NOMO-1 treated with DMSO at 0.1 percent for 48 hours (cell line): ENCODE measurements at regions not wholly inside any gene's neighbourhood (a gene's known extent, or its start where the extent isn't known, plus 50 kb on each side); places are given as distances from the start of the nearest gene placed in this dataset.

Experiments
- DNase-seq: peaks from one replicate; lab custom pipeline; 2025; ENCODE audit not compliant: unreplicated experiment; lab: John Stamatoyannopoulos, UW

- DNase-seq, result no peak
Measured at GRCh38 chr16:6616746-6617145, 715.9 kb upstream of the RBFOX1 start.

GRCh38 chr16:6615636-6616035 is 717.0 kb upstream of the RBFOX1 start:
- no peak for DNase-seq

- no peak for DNase-seq
Measured at GRCh38 chr16:6611535-6611934, 721.1 kb upstream of the RBFOX1 start.

- no peak for DNase-seq
Measured at GRCh38 chr16:6605490-6605889, 727.2 kb upstream of the RBFOX1 start.

- DNase-seq, result no peak
Measured at GRCh38 chr16:6603780-6604325, 728.8 kb upstream of the RBFOX1 start.

- no peak for DNase-seq
Measured at GRCh38 chr16:6602405-6602804, 730.2 kb upstream of the RBFOX1 start.

- no peak for DNase-seq
Measured at GRCh38 chr16:6600167-6600566, 732.5 kb upstream of the RBFOX1 start.

GRCh38 chr16:6593799-6594198 is 738.8 kb upstream of the RBFOX1 start:
- no peak for DNase-seq

GRCh38 chr16:6576606-6577005 is 756.0 kb upstream of the RBFOX1 start:
- no peak for DNase-seq

- no peak for DNase-seq
Measured at GRCh38 chr16:6576113-6576512, 756.5 kb upstream of the RBFOX1 start.

- DNase-seq, result no peak
Measured at GRCh38 chr16:6574146-6574545, 758.5 kb upstream of the RBFOX1 start.

GRCh38 chr16:6573577-6573976 is 759.1 kb upstream of the RBFOX1 start:
- no peak for DNase-seq

- DNase-seq, result no peak
Measured at GRCh38 chr16:6571044-6571443, 761.6 kb upstream of the RBFOX1 start.

GRCh38 chr16:6570530-6570929 is 762.1 kb upstream of the RBFOX1 start:
- DNase-seq, result no peak

- DNase-seq, result no peak
Measured at GRCh38 chr16:6562986-6563385, 769.7 kb upstream of the RBFOX1 start.

- DNase-seq, result no peak
Measured at GRCh38 chr16:6560306-6561100, 772.1 kb upstream of the RBFOX1 start.

- DNase-seq, result no peak
Measured at GRCh38 chr16:6558661-6559060, 774.0 kb upstream of the RBFOX1 start.

- DNase-seq, result no peak
Measured at GRCh38 chr16:6558126-6558525, 774.5 kb upstream of the RBFOX1 start.

- DNase-seq, result no peak
Measured at GRCh38 chr16:6557353-6558023, 775.2 kb upstream of the RBFOX1 start.

- DNase-seq, result no peak
Measured at GRCh38 chr16:6549415-6549814, 783.2 kb upstream of the RBFOX1 start.

GRCh38 chr16:6548507-6548906 is 784.1 kb upstream of the RBFOX1 start:
- DNase-seq, result peak; percentile 3

GRCh38 chr16:6547131-6547530 is 785.5 kb upstream of the RBFOX1 start:
- DNase-seq, result no peak
